ENCODE measurements at regions not wholly inside any gene's neighbourhood (a gene's known extent, or its start where the extent isn't known, plus 50 kb on each side); places are given as distances from the start of the nearest gene placed in this dataset.

- intact Hi-C loops (cut with DNase I): no loop called here
- WGBS, 4 donors: 63 to 79% (median 72%) methylated on average over 1 of the region's 1 CpG
Observed at GRCh38 chr3:118229196-118229595, 805.5 kb downstream of the IGSF11 start.

GRCh38 chr3:118231578-118231977, 803.1 kb downstream of the IGSF11 start:
- no peak overlapping the region for H3K27ac ChIP-seq
- H3K4me1 ChIP-seq (replicated peaks in 1 of 2): no peaks in the 10 kb centered on the region
- no peaks in the 10 kb centered on the region for H3K27me3 ChIP-seq
- no peaks in the 10 kb centered on the region for H3K9me3 ChIP-seq (replicated peaks in 1 of 3)
- WGBS, 4 donors: 63 to 69% (median 66%) methylated on average over 2 of the region's 2 CpGs
- no peak for TF ChIP-seq POLR2A (IDR thresholded peaks at IDR 0.05)
- TF ChIP-seq CTCF (IDR thresholded peaks at IDR 0.05): no peak
- no peak overlapping the region for H3K4me3 ChIP-seq
- no peak for DNase-seq
- H3K36me3 ChIP-seq (replicated peaks in 1 of 2): no peaks in the 10 kb centered on the region
- intact Hi-C loops (cut with DNase I): no loop called here

More at GRCh38 chr3:118229196-118229595, 805.5 kb downstream of the IGSF11 start:
- H3K27ac ChIP-seq: no peak overlapping the region
- no peaks in the 10 kb centered on the region for H3K4me1 ChIP-seq (replicated peaks in 1 of 2)
- no peaks in the 10 kb centered on the region for H3K36me3 ChIP-seq (replicated peaks in 1 of 2)
- H3K4me3 ChIP-seq: no peak overlapping the region
- TF ChIP-seq POLR2A (IDR thresholded peaks at IDR 0.05) (no peak), CTCF (IDR thresholded peaks at IDR 0.05) (no peak)
- no peaks in the 10 kb centered on the region for H3K27me3 ChIP-seq
- H3K9me3 ChIP-seq (replicated peaks in 1 of 3): no peaks in the 10 kb centered on the region
- no peak for DNase-seq

GRCh38 chr3:118239253-118239652, 795.4 kb downstream of the IGSF11 start:
- H3K4me1 ChIP-seq (replicated peaks in 1 of 2): no peaks in the 10 kb centered on the region
- WGBS, 4 donors: 81 to 91% (median 83%) methylated on average over 4 to 5 of the region's 5 CpGs
- H3K4me3 ChIP-seq: no peak overlapping the region
- H3K36me3 ChIP-seq (replicated peaks in 1 of 2): no peaks in the 10 kb centered on the region
- H3K27me3 ChIP-seq: no peaks in the 10 kb centered on the region
- H3K27ac ChIP-seq: no peak overlapping the region
- intact Hi-C loops (cut with DNase I): no loop called here
- no peaks in the 10 kb centered on the region for H3K9me3 ChIP-seq (replicated peaks in 1 of 3)
- no peak for TF ChIP-seq POLR2A (IDR thresholded peaks at IDR 0.05)
- TF ChIP-seq CTCF (IDR thresholded peaks at IDR 0.05): no peak
- no peak for DNase-seq

DNA sequence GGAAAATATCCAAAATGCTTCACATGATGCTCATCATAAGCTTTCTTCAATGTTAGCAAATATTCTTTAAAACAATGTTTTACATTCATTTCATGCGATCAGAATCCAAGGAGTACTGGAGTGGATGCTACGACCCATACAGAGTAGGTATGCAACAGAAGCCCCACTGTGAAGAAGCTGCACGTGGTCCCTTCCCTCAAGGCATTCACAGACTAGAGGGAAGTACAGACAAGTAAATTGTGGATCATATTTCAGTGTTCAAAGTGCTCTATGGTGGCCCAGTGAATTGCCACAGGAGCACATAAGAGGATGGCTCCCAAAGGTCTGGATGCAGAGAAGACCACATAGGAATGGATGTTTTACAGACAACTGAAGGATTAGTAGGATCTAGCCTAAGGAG, 789.9 kb downstream of the IGSF11 start:
- H3K36me3 ChIP-seq (replicated peaks in 1 of 2): no peaks in the 10 kb centered on the region
- no peaks in the 10 kb centered on the region for H3K4me1 ChIP-seq (replicated peaks in 1 of 2)
- H3K4me3 ChIP-seq: no peak overlapping the region
- intact Hi-C loops (cut with DNase I): no loop called here
- WGBS, 4 donors: 65 to 77% (median 71%) methylated on average over 3 of the region's 3 CpGs
- DNase-seq: no peak
- no peak overlapping the region for H3K27ac ChIP-seq
- H3K9me3 ChIP-seq (replicated peaks in 1 of 3): no peaks in the 10 kb centered on the region
- H3K27me3 ChIP-seq: no peaks in the 10 kb centered on the region
- TF ChIP-seq POLR2A (IDR thresholded peaks at IDR 0.05) (no peak), CTCF (IDR thresholded peaks at IDR 0.05) (no peak)

All from adrenal gland (tissue), 9 donors.